IMR-90 (cell line): ENCODE measurements at regions not wholly inside any gene's neighbourhood (a gene's known extent, or its start where the extent isn't known, plus 50 kb on each side); places are given as distances from the start of the nearest gene placed in this dataset.

Experiments used
- ATAC-seq: fragments of 200-7000 bp; cut with Tn5 transposase; 2 replicates; pipeline ENCODE4 v1.9.1; 2020; ENCODE audit warnings: low read depth, mild to moderate bottlenecking, moderate library complexity
- BruUV-seq: library from RNA; stranded (reverse); fragments of 400-500 nt; replicated peaks from 2 replicates; lab custom pipeline; 2021; lab: Mats Ljungman, UMichigan
- CTCF ChIA-PET: fragments of 300-600 bp; formaldehyde crosslinking; extraction: SDS; loops from one replicate; lab custom pipeline; 2021; ENCODE audit warnings: antibody characterized with exemption; lab: Yijun Ruan, JAX
- POLR2A ChIA-PET: fragments of 300-600 bp; sonication (Branson Sonifier 250); formaldehyde crosslinking; loops from one replicate; lab custom pipeline; 2022; ENCODE audit warnings: antibody characterized with exemption; ENCODE audit not compliant: unreplicated experiment; lab: Charles Lee
- DNase-seq: peaks from one replicate; pipeline ENCODE4 v3.0.0; 2013
- H2AFZ ChIP-seq: replicated peaks from 2 replicates; pipeline ENCODE3; 2013; ENCODE audit warnings: low read length, mild to moderate bottlenecking; ENCODE audit not compliant: poor library complexity
- H2AK5ac ChIP-seq: 2 replicates; pipeline ENCODE4 v1.6.1; 2013; ENCODE audit warnings: low read depth, low read length, inconsistent platforms
- H2AK9ac ChIP-seq: replicated peaks from 2 replicates; pipeline ENCODE3; 2013; ENCODE audit warnings: mild to moderate bottlenecking, low read depth, low read length, moderate library complexity; ENCODE audit not compliant: poor library complexity
- H2BK120ac ChIP-seq: 2 replicates; pipeline ENCODE4 v1.6.1; 2013; ENCODE audit warnings: low read depth, low read length, inconsistent platforms
- H2BK15ac ChIP-seq: 3 replicates; pipeline ENCODE4 v1.6.1; 2013; ENCODE audit warnings: low read depth, low read length, inconsistent platforms
- H2BK20ac ChIP-seq: 2 replicates; pipeline ENCODE4 v1.6.1; 2013; ENCODE audit warnings: low read depth, mild to moderate bottlenecking, inconsistent platforms, low read length, moderate library complexity
- H2BK5ac ChIP-seq: 2 replicates; pipeline ENCODE4 v1.6.1; 2013; ENCODE audit warnings: mild to moderate bottlenecking, low read depth, low read length, inconsistent platforms; ENCODE audit not compliant: poor library complexity, severe bottlenecking
- H3K14ac ChIP-seq: replicated peaks from 2 replicates; pipeline ENCODE4 v1.6.1; 2013; ENCODE audit warnings: low read depth, low read length, inconsistent platforms
- H3K18ac ChIP-seq: 2 replicates; pipeline ENCODE4 v1.6.1; 2013; ENCODE audit warnings: low read depth, low read length, control low read depth
- H3K23ac ChIP-seq: 2 replicates; pipeline ENCODE4 v1.6.1; 2013; ENCODE audit warnings: low read depth, low read length, inconsistent platforms
- H3K27ac ChIP-seq: 2 replicates; pipeline ENCODE4 v1.5.1; 2013; ENCODE audit warnings: mild to moderate bottlenecking, control low read depth, low read length; ENCODE audit not compliant: insufficient read depth
- H3K27me3 ChIP-seq: 2 replicates; pipeline ENCODE4 v1.6.1; 2013; ENCODE audit warnings: low read length; ENCODE audit not compliant: control insufficient read depth, insufficient read depth
- H3K36me3 ChIP-seq: 2 replicates; pipeline ENCODE4 v1.6.1; 2013; ENCODE audit warnings: low read length, mixed read lengths; ENCODE audit not compliant: control insufficient read depth, insufficient read depth
- H3K4ac ChIP-seq: 2 replicates; pipeline ENCODE4 v1.6.1; 2013; ENCODE audit warnings: low read depth, low read length, inconsistent platforms
- H3K4me1 ChIP-seq: 2 replicates; pipeline ENCODE4 v1.6.1; 2013; ENCODE audit warnings: low read length, mixed read lengths; ENCODE audit not compliant: control insufficient read depth, insufficient read depth
- H3K4me2 ChIP-seq: 2 replicates; pipeline ENCODE4 v1.6.1; 2013; ENCODE audit warnings: low read depth, mild to moderate bottlenecking, control low read depth, low read length, moderate library complexity
- H3K4me3 ChIP-seq: 2 replicates; pipeline ENCODE4 v1.5.1; 2013; ENCODE audit warnings: low read depth, mild to moderate bottlenecking, control low read depth, low read length, moderate library complexity; ENCODE audit not compliant: insufficient read depth
- H3K56ac ChIP-seq: 2 replicates; pipeline ENCODE4 v1.6.1; 2013; ENCODE audit warnings: low read length, inconsistent platforms; ENCODE audit not compliant: insufficient read depth; ENCODE audit errors: extremely low read depth
- H3K79me1 ChIP-seq, 2 experiments: 2 replicates each; pipeline ENCODE4 v1.6.1; 2013; ENCODE audit warnings: low read length in 2 of 2, inconsistent platforms in 1 of 2, low read depth in 1 of 2
- H3K9ac ChIP-seq: 2 replicates; pipeline ENCODE4 v1.6.1; 2013; ENCODE audit warnings: low read depth, low read length, control low read depth
- H3K9me1 ChIP-seq: 2 replicates; pipeline ENCODE4 v1.6.1; 2013; ENCODE audit warnings: low read length, inconsistent platforms; ENCODE audit not compliant: insufficient read depth
- H3K9me3 ChIP-seq: 2 replicates; pipeline ENCODE4 v1.6.1; 2013; ENCODE audit warnings: low read length; ENCODE audit not compliant: control insufficient read depth, insufficient read depth
- H4K20me1 ChIP-seq: 2 replicates; pipeline ENCODE4 v1.6.1; 2013; ENCODE audit warnings: low read length, inconsistent platforms; ENCODE audit not compliant: insufficient read depth
- H4K5ac ChIP-seq: 2 replicates; pipeline ENCODE4 v1.6.1; 2013; ENCODE audit warnings: mild to moderate bottlenecking, low read depth, low read length, control low read depth
- H4K8ac ChIP-seq, 2 experiments: 2 replicates each; pipeline ENCODE4 v1.6.1; 2013; ENCODE audit warnings: low read depth in 2 of 2, low read length in 2 of 2, control low read depth in 1 of 2, inconsistent platforms in 1 of 2
- H4K91ac ChIP-seq: 2 replicates; pipeline ENCODE4 v1.6.1; 2013; ENCODE audit warnings: low read depth, low read length, inconsistent platforms; ENCODE audit not compliant: insufficient read depth
- BHLHE40 ChIP-seq: fragments of 150-350 bp; IDR thresholded peaks from 2 replicates; pipeline ENCODE4 v1.6.1; 2016; ENCODE audit warnings: mild to moderate bottlenecking, low read depth, low read length
- CEBPB ChIP-seq: IDR thresholded peaks from 2 replicates; pipeline ENCODE4 v1.6.1; 2012; ENCODE audit warnings: low read depth, low read length, improper control_type of control experiment
- CHD1 ChIP-seq: IDR thresholded peaks from 2 replicates; pipeline ENCODE4 v1.6.1; 2012; ENCODE audit warnings: low read depth, low read length, improper control_type of control experiment
- CTCF ChIP-seq: conservative IDR thresholded peaks from 2 replicates; pipeline ENCODE4 v1.5.1; 2012; ENCODE audit warnings: mild to moderate bottlenecking, low read depth, low read length, improper control_type of control experiment
- ELK1 ChIP-seq: fragments of 150-350 bp; IDR thresholded peaks from 2 replicates; pipeline ENCODE4 v1.6.1; 2016; ENCODE audit warnings: low read depth, mild to moderate bottlenecking, low read length, moderate library complexity, borderline replicate concordance
- FOS ChIP-seq: fragments of 150-350 bp; IDR thresholded peaks from 2 replicates; pipeline ENCODE4 v1.6.1; 2016; ENCODE audit warnings: low read depth, low read length
- MAFK ChIP-seq: IDR thresholded peaks from 2 replicates; pipeline ENCODE4 v1.6.1; 2012; ENCODE audit warnings: low read depth, low read length, improper control_type of control experiment
- MAZ ChIP-seq: IDR thresholded peaks from 2 replicates; pipeline ENCODE4 v1.6.1; 2012; ENCODE audit warnings: low read depth, mild to moderate bottlenecking, low read length, improper control_type of control experiment, moderate library complexity, borderline replicate concordance
- MXI1 ChIP-seq: IDR thresholded peaks from 2 replicates; pipeline ENCODE4 v1.6.1; 2012; ENCODE audit warnings: low read depth, mild to moderate bottlenecking, low read length, moderate library complexity, borderline replicate concordance
- NFE2L2 ChIP-seq: fragments of 150-350 bp; IDR thresholded peaks from 2 replicates; pipeline ENCODE4 v1.6.1; 2016; ENCODE audit warnings: low read depth, mild to moderate bottlenecking, low read length
- POLR2A ChIP-seq: IDR thresholded peaks from 2 replicates; pipeline ENCODE4 v1.6.1; 2012; ENCODE audit warnings: mild to moderate bottlenecking, low read depth, low read length
- RAD21 ChIP-seq: IDR thresholded peaks from 2 replicates; pipeline ENCODE4 v1.6.1; 2012; ENCODE audit warnings: low read length, improper control_type of control experiment
- RCOR1 ChIP-seq: IDR thresholded peaks from 2 replicates; pipeline ENCODE4 v1.6.1; 2012; ENCODE audit warnings: mild to moderate bottlenecking, low read length, improper control_type of control experiment; ENCODE audit not compliant: insufficient replicate concordance
- RFX5 ChIP-seq: IDR thresholded peaks from 2 replicates; pipeline ENCODE4 v1.8.0; 2012; ENCODE audit warnings: low read depth, mild to moderate bottlenecking, low read length, moderate library complexity
- SMC3 ChIP-seq: fragments of 150-350 bp; IDR thresholded peaks from 2 replicates; pipeline ENCODE4 v1.6.1; 2016; ENCODE audit warnings: low read depth, mild to moderate bottlenecking, antibody characterized with exemption, low read length, moderate library complexity
- USF2 ChIP-seq: fragments of 150-350 bp; IDR thresholded peaks from 2 replicates; pipeline ENCODE4 v1.6.1; 2017; ENCODE audit warnings: mild to moderate bottlenecking, antibody characterized with exemption, low read length, low read depth
- WGBS, 2 experiments: methylation state at CpG; one replicate each; pipeline versions ENCODE4 v1.1.5 to v1.1.7; 2013; ENCODE audit warnings: missing lambda C conversion rate in 2 of 2; ENCODE audit not compliant: insufficient read length in 1 of 2; ENCODE audit errors: extremely low coverage in 2 of 2; 5-methylcytosine and 5-hydroxymethylcytosine counted together
- dilution Hi-C: fragments of 300-500 bp; cut with HindIII; formaldehyde crosslinking; loops from one replicate; pipeline ENCODE4 v1.14.3; 2018; ENCODE audit warnings: low sequenced_read_pairs; ENCODE audit not compliant: unreplicated experiment
- in situ Hi-C: fragments of 300-500 bp; cut with MboI; formaldehyde crosslinking; loops from 3 replicates; pipeline ENCODE4 v1.14.3; 2019; ENCODE audit warnings: low sequenced_read_pairs, inconsistent platforms, mixed read lengths
- intact Hi-C: fragments of 100-400 bp; cut with micrococcal nuclease; formaldehyde crosslinking; loops from 2 replicates; pipeline ENCODE4 v1.10.0; 2022

GRCh38 chr13:76020421-76020955 is 384.4 kb downstream of the LMO7 start:
- in situ Hi-C loops (loop anchor here (25.0 kb wide), 1 partner anchor 333 kb away; no protein-coding TSS in a partner anchor), dilution Hi-C loops (no loop called here), intact Hi-C loops (no loop called here)
- no peak overlapping the region for H2AFZ ChIP-seq
- no peak overlapping the region for H3K9ac ChIP-seq
- no TSS peak for BruUV-seq
- no peak overlapping the region for H2AK9ac ChIP-seq
- no peaks in the 10 kb centered on the region for H3K36me3 ChIP-seq
- H3K56ac ChIP-seq, result no peak overlapping the region
- H3K4me2 ChIP-seq, result no peak overlapping the region
- H3K4me1 ChIP-seq, result no peaks in the 10 kb centered on the region
- no peak overlapping the region for H2BK5ac ChIP-seq
- H4K20me1 ChIP-seq, result no peaks in the 10 kb centered on the region
- H3K18ac ChIP-seq, result no peak overlapping the region
- no peak overlapping the region for H3K23ac ChIP-seq
- H2AK5ac ChIP-seq, result no peak overlapping the region
- H4K5ac ChIP-seq, result no peak overlapping the region
- DNase-seq (no peak), ATAC-seq (no peak)
- no peak overlapping the region for H4K8ac ChIP-seq
- TF ChIP-seq FOS (no peak), SMC3 (no peak), BHLHE40 (no peak), CTCF (no peak), RFX5 (no peak), NFE2L2 (no peak), MAFK (no peak), RCOR1 (no peak), USF2 (no peak), CHD1 (no peak), ELK1 (no peak), RAD21 (no peak), MAZ (no peak), MXI1 (no peak), CEBPB (no peak), POLR2A (no peak)
- no peak overlapping the region for H3K27ac ChIP-seq
- no peaks in the 10 kb centered on the region for H3K9me1 ChIP-seq
- H2BK15ac ChIP-seq, result no peak overlapping the region
- ChIA-PET CTCF (no interaction called here), POLR2A (no interaction called here)
- peaks cover 3% of the 10 kb centered on the region; the same call in 1 of the 2 replicates for H3K9me3 ChIP-seq
- H3K79me1 ChIP-seq, result no peaks in the 10 kb centered on the region
- no peak overlapping the region for H3K4me3 ChIP-seq
- H2BK20ac ChIP-seq, result no peak overlapping the region
- no peak overlapping the region for H2BK120ac ChIP-seq
- H4K91ac ChIP-seq, result no peak overlapping the region
- H3K27me3 ChIP-seq, result no peaks in the 10 kb centered on the region
- no peak overlapping the region for H3K14ac ChIP-seq
- no peak overlapping the region for H3K4ac ChIP-seq
- no CpG with 5 or more reads among the region's 4 CpGs for WGBS, 2 experiments
